ENCODE measurements at regions not wholly inside any gene's neighbourhood (a gene's known extent, or its start where the extent isn't known, plus 50 kb on each side); places are given as distances from the start of the nearest gene placed in this dataset.

GRCh38 chr6:163923658-163924411 is 509.3 kb downstream of the QKI start:
- Histone ChIP-seq H3K27ac (no peak overlapping the region), H3K27me3 (no peaks in the 10 kb centered on the region)
- TF ChIP-seq POLR2A (IDR thresholded peaks at IDR 0.05), result no peak
- TF ChIP-seq, protein P1, sequence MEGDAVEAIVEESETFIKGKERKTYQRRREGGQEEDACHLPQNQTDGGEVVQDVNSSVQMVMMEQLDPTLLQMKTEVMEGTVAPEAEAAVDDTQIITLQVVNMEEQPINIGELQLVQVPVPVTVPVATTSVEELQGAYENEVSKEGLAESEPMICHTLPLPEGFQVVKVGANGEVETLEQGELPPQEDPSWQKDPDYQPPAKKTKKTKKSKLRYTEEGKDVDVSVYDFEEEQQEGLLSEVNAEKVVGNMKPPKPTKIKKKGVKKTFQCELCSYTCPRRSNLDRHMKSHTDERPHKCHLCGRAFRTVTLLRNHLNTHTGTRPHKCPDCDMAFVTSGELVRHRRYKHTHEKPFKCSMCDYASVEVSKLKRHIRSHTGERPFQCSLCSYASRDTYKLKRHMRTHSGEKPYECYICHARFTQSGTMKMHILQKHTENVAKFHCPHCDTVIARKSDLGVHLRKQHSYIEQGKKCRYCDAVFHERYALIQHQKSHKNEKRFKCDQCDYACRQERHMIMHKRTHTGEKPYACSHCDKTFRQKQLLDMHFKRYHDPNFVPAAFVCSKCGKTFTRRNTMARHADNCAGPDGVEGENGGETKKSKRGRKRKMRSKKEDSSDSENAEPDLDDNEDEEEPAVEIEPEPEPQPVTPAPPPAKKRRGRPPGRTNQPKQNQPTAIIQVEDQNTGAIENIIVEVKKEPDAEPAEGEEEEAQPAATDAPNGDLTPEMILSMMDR (IDR thresholded peaks at IDR 0.05), result no peak
- TF ChIP-seq POLR2AphosphoS5 (IDR thresholded peaks at IDR 0.05; ENCODE audit: insufficient read depth in 1 of 2, low read depth in 1 of 2), result no peak

DNA sequence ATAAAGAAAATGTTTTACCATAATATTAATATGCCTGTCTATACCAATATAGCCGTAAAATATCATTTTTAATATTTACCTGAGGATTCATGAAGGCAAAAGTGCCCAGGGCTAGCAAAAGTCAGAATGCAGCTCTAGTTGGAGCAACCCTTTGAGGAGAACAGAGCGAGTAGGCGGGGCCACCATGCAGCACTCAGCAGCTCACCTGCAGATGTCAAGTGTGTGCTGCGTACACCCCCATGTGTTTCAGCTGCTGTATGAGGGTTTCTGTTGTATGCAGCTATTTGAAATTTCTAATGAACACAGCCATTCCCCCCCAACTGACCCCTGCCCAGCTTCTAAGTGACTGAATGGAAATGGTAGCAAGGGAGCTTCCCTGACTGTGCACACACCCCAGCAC is 508.0 kb downstream of the QKI start:
- H3K9me3 ChIP-seq, result no peaks in the 10 kb centered on the region
- intact Hi-C loops (cut with DNase I), result no loop called here
- H3K36me3 ChIP-seq, result no peaks in the 10 kb centered on the region
- H3K27me3 ChIP-seq, result no peaks in the 10 kb centered on the region
- no peak overlapping the region for H3K27ac ChIP-seq
- no peak for DNase-seq (ENCODE audit: extremely low spot score in 2 of 2)
- TF ChIP-seq, protein P1 (IDR thresholded peaks at IDR 0.05), result no peak
- TF ChIP-seq POLR2AphosphoS5 (IDR thresholded peaks at IDR 0.05; ENCODE audit: insufficient read depth in 1 of 2, low read depth in 1 of 2) (no peak), POLR2A (IDR thresholded peaks at IDR 0.05) (no peak)
- H3K4me1 ChIP-seq, result no peaks in the 10 kb centered on the region
- H3K4me3 ChIP-seq, result no peak overlapping the region

More at GRCh38 chr6:163923658-163924411, 509.3 kb downstream of the QKI start:
- no peaks in the 10 kb centered on the region for H3K36me3 ChIP-seq
- H3K9me3 ChIP-seq, result no peaks in the 10 kb centered on the region
- intact Hi-C loops (cut with DNase I), result no loop called here
- DNase-seq (ENCODE audit: extremely low spot score in 2 of 2), result no peak
- H3K4me1 ChIP-seq, result no peaks in the 10 kb centered on the region
- H3K4me3 ChIP-seq, result no peak overlapping the region

DNA sequence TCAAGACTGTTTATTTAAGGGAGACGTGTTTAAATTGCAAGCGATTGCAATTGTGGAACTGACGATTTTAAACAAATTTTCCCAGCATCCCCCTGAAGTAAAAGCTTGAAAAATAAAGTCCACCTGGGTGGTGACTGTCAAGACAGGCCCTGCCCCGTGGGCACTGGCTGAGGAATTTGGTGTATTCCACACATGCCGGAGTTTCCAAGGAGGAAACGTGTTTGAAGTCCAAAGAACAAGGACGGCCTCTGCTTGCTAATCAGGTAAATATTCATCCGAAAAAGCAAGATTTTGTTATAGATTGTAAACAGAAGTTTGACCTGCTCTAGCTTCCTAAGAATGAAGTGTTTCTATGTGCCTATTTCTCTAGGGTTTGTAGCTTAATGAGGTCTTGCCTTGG is 505.1 kb downstream of the QKI start:
- Histone ChIP-seq H3K27me3 (no peaks in the 10 kb centered on the region), H3K36me3 (no peaks in the 10 kb centered on the region), H3K27ac (no peak overlapping the region), H3K4me1 (no peaks in the 10 kb centered on the region), H3K9me3 (no peaks in the 10 kb centered on the region), H3K4me3 (no peak overlapping the region)
- DNase-seq (ENCODE audit: extremely low spot score in 2 of 2), result no peak
- intact Hi-C loops (cut with DNase I), result no loop called here
- TF ChIP-seq, protein P1 (IDR thresholded peaks at IDR 0.05), result no peak
- TF ChIP-seq POLR2A (IDR thresholded peaks at IDR 0.05) (no peak), POLR2AphosphoS5 (IDR thresholded peaks at IDR 0.05; ENCODE audit: insufficient read depth in 1 of 2, low read depth in 1 of 2) (no peak)

- intact Hi-C loops (cut with DNase I), result no loop called here
- no peaks in the 10 kb centered on the region for H3K4me1 ChIP-seq
- H3K36me3 ChIP-seq, result no peaks in the 10 kb centered on the region
- DNase-seq (ENCODE audit: extremely low spot score in 2 of 2), result no peak
- no peak overlapping the region for H3K27ac ChIP-seq
- TF ChIP-seq, protein P1 (IDR thresholded peaks at IDR 0.05), result no peak
- TF ChIP-seq POLR2A (IDR thresholded peaks at IDR 0.05), result no peak
- no peak for TF ChIP-seq POLR2AphosphoS5 (IDR thresholded peaks at IDR 0.05; ENCODE audit: insufficient read depth in 1 of 2, low read depth in 1 of 2)
- H3K4me3 ChIP-seq, result no peak overlapping the region
- no peaks in the 10 kb centered on the region for H3K27me3 ChIP-seq
- H3K9me3 ChIP-seq, result no peaks in the 10 kb centered on the region
Observed at GRCh38 chr6:163916315-163917081, 502.0 kb downstream of the QKI start.

- no peaks in the 10 kb centered on the region for H3K9me3 ChIP-seq
- no peak for DNase-seq (ENCODE audit: extremely low spot score in 2 of 2)
- no peaks in the 10 kb centered on the region for H3K4me1 ChIP-seq
- H3K4me3 ChIP-seq, result no peak overlapping the region
- H3K36me3 ChIP-seq, result no peaks in the 10 kb centered on the region
- no peak overlapping the region for H3K27ac ChIP-seq
- TF ChIP-seq POLR2A (IDR thresholded peaks at IDR 0.05) (no peak), POLR2AphosphoS5 (IDR thresholded peaks at IDR 0.05; ENCODE audit: insufficient read depth in 1 of 2, low read depth in 1 of 2) (no peak)
- TF ChIP-seq, protein P1 (IDR thresholded peaks at IDR 0.05), result no peak
- intact Hi-C loops (cut with DNase I), result no loop called here
- no peaks in the 10 kb centered on the region for H3K27me3 ChIP-seq
Observed at GRCh38 chr6:163915131-163915530, 500.6 kb downstream of the QKI start.
